KMS-11 (cell line): ENCODE measurements at regions not wholly inside any gene's neighbourhood (a gene's known extent, or its start where the extent isn't known, plus 50 kb on each side); places are given as distances from the start of the nearest gene placed in this dataset.

ENCODE experiments used
- H2AFZ ChIP-seq: fragments of 200-600 bp; sonication (generic); 2 replicates; pipeline ENCODE4 v1.6.1; 2016; ENCODE audit warnings: antibody characterized with exemption, mixed run types, low read depth
- H3K27ac ChIP-seq: fragments of 200-600 bp; sonication (generic); 2 replicates; pipeline ENCODE4 v1.6.1; 2016; ENCODE audit warnings: mild to moderate bottlenecking, mixed run types
- H3K27me3 ChIP-seq: fragments of 200-600 bp; sonication (generic); 2 replicates; pipeline ENCODE4 v1.6.1; 2017; ENCODE audit warnings: mild to moderate bottlenecking, low read depth, mixed run types, moderate library complexity; ENCODE audit not compliant: insufficient read depth
- H3K36me3 ChIP-seq: fragments of 200-600 bp; sonication (generic); 2 replicates; pipeline ENCODE4 v1.6.1; 2017; ENCODE audit warnings: mild to moderate bottlenecking, mixed run types; ENCODE audit not compliant: insufficient read depth
- H3K4me1 ChIP-seq: fragments of 200-600 bp; sonication (generic); 2 replicates; pipeline ENCODE4 v1.6.1; 2016; ENCODE audit warnings: mild to moderate bottlenecking, low read depth, mixed run types; ENCODE audit not compliant: poor library complexity, severe bottlenecking
- H3K4me2 ChIP-seq: fragments of 200-600 bp; sonication (generic); 2 replicates; pipeline ENCODE4 v1.7.0; 2016; ENCODE audit warnings: mild to moderate bottlenecking, mixed run types
- H3K4me3 ChIP-seq: fragments of 200-600 bp; sonication (generic); IDR thresholded peaks from 2 replicates; pipeline ENCODE4 v1.6.1; 2017; ENCODE audit warnings: low read depth, low read length, mixed read lengths; ENCODE audit not compliant: insufficient read depth
- H3K79me2 ChIP-seq: fragments of 200-600 bp; sonication (generic); 2 replicates; pipeline ENCODE4 v1.6.1; 2016; ENCODE audit warnings: low read depth, mixed run types; ENCODE audit not compliant: insufficient read depth
- H3K9ac ChIP-seq: fragments of 200-600 bp; sonication (generic); 2 replicates; pipeline ENCODE4 v1.6.1; 2016; ENCODE audit warnings: mild to moderate bottlenecking, mixed run types
- H4K20me1 ChIP-seq: fragments of 200-600 bp; sonication (generic); 2 replicates; pipeline ENCODE4 v1.6.1; 2016; ENCODE audit warnings: mild to moderate bottlenecking, mixed run types; ENCODE audit not compliant: insufficient read depth
- TF ChIP-seq, protein P1 (sequence below): fragments of 200-600 bp; sonication (generic); conservative IDR thresholded peaks from 2 replicates; pipeline ENCODE4 v1.6.1; 2017; ENCODE audit warnings: low read depth, mild to moderate bottlenecking, antibody characterized with exemption, low read length, moderate library complexity, mixed read lengths

DNA sequence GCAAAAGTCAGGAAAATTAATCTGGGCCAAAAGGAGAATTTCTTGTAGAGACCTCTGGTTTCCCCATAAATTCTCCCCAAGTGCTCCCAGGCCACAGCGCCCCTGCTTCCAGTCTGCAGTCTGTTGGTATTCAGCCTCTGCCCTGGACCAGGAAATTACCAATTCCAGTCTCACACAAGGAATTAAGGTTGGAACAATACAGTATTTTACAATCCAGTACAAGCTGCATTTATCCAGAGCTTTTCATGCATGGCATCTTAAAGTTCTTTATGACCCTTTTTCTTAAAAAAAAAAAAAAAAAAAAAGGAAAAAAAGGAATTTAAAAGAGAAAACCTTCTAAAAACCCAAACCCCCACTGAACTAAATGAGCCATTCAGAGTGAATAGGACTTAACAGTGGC is 139.6 kb upstream of the RANBP3L start:
- no peaks in the 10 kb centered on the region for H3K4me1 ChIP-seq

DNA sequence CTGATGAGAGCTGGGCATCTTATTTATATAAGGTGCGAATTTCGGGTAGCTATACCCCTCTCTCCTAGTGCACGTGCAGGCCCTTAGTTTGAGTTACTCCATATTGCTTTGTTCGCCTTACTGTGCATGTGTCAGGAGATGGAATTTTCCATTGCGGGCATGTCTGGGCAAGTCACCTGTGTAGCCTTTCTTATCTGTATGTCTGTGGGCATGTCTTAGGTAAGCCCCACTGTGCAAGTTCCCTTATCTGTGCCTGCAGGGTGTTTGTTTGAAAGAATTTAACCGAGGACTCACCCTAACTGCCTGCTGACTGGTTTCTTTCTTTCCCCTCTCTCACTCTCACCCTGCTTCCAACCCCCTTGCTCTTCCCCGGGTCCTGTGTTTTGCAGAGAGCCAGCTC is 140.7 kb upstream of the RANBP3L start:
- Histone ChIP-seq H3K79me2 (no peaks in the 10 kb centered on the region), H3K36me3 (no peaks in the 10 kb centered on the region), H4K20me1 (no peaks in the 10 kb centered on the region), H3K27me3 (no peaks in the 10 kb centered on the region), H3K4me1 (no peaks in the 10 kb centered on the region), H3K4me3 (no peak overlapping the region), H2AFZ (no peak overlapping the region), H3K4me2 (no peak overlapping the region), H3K27ac (no peak overlapping the region), H3K9ac (no peak overlapping the region)
- TF ChIP-seq, protein P1, sequence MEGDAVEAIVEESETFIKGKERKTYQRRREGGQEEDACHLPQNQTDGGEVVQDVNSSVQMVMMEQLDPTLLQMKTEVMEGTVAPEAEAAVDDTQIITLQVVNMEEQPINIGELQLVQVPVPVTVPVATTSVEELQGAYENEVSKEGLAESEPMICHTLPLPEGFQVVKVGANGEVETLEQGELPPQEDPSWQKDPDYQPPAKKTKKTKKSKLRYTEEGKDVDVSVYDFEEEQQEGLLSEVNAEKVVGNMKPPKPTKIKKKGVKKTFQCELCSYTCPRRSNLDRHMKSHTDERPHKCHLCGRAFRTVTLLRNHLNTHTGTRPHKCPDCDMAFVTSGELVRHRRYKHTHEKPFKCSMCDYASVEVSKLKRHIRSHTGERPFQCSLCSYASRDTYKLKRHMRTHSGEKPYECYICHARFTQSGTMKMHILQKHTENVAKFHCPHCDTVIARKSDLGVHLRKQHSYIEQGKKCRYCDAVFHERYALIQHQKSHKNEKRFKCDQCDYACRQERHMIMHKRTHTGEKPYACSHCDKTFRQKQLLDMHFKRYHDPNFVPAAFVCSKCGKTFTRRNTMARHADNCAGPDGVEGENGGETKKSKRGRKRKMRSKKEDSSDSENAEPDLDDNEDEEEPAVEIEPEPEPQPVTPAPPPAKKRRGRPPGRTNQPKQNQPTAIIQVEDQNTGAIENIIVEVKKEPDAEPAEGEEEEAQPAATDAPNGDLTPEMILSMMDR = no peak

More for the DNA sequence above, 139.6 kb upstream of the RANBP3L start:
- no peaks in the 10 kb centered on the region for H3K79me2 ChIP-seq
- TF ChIP-seq, protein P1 = no peak
- H3K4me3 ChIP-seq = no peak overlapping the region
- H3K36me3 ChIP-seq = no peaks in the 10 kb centered on the region
- no peak overlapping the region for H3K4me2 ChIP-seq
- no peaks in the 10 kb centered on the region for H4K20me1 ChIP-seq
- H3K9ac ChIP-seq = no peak overlapping the region
- no peak overlapping the region for H3K27ac ChIP-seq
- H3K27me3 ChIP-seq = no peaks in the 10 kb centered on the region
- no peak overlapping the region for H2AFZ ChIP-seq

DNA sequence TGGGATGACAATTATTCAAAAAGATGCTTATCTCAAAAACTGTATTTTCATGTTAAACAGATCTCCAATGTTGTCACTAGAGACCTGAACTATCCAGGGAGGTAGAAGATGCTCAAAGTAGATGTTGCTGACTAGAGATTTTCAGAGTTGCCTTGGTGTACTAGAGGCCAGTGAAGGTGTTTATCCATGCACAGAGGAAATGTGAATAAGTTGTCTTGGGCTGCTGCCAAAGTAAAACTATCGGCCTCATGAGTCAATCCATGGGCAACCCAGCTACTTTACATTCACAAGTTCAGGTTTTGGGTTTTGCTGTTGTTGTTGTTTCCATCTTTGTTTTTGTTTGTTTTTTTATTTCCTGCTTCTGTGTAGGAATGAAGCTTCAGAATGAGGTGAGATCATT is 141.1 kb upstream of the RANBP3L start:
- H3K27ac ChIP-seq = no peak overlapping the region
- H3K4me3 ChIP-seq = no peak overlapping the region
- TF ChIP-seq, protein P1 = no peak
- H3K9ac ChIP-seq = no peak overlapping the region
- H4K20me1 ChIP-seq = no peaks in the 10 kb centered on the region
- H2AFZ ChIP-seq = no peak overlapping the region
- H3K27me3 ChIP-seq = no peaks in the 10 kb centered on the region
- H3K4me2 ChIP-seq = no peak overlapping the region
- H3K79me2 ChIP-seq = no peaks in the 10 kb centered on the region
- no peaks in the 10 kb centered on the region for H3K4me1 ChIP-seq
- no peaks in the 10 kb centered on the region for H3K36me3 ChIP-seq

DNA sequence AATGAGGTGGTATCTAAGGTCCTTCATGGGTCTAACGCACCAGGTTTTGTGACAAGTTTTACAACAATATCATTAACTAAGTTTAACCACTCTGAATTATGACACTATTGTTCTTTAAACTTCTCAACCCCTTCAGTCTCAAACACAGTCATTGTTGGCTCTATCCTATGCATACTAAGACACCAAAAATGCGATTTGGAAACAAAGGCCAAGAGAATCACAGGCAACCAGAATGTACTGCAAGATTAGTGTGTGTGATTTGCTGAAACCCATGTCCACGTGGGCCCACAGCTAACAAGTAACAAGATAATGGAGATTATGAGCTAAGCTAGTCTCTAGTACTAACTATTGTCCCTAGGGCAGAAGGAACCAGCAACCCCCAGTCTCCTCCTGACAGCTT is 142.2 kb upstream of the RANBP3L start:
- Histone ChIP-seq H3K4me3 (no peak overlapping the region), H3K27me3 (no peaks in the 10 kb centered on the region), H3K9ac (no peak overlapping the region), H3K4me1 (no peaks in the 10 kb centered on the region), H4K20me1 (no peaks in the 10 kb centered on the region), H3K36me3 (no peaks in the 10 kb centered on the region), H3K27ac (no peak overlapping the region), H3K79me2 (no peaks in the 10 kb centered on the region), H2AFZ (no peak overlapping the region), H3K4me2 (no peak overlapping the region)
- TF ChIP-seq, protein P1 = no peak
